ENCODE measurements at regions not wholly inside any gene's neighbourhood (a gene's known extent, or its start where the extent isn't known, plus 50 kb on each side); places are given as distances from the start of the nearest gene placed in this dataset.

GRCh38 chr2:120624061-120624737 lies 111.5 kb upstream of the GLI2 start:
- TF ChIP-seq CTCF (IDR thresholded peaks at IDR 0.05; ENCODE audit: low read length): no peak
- no peak for TF ChIP-seq EZH2 (optimal IDR thresholded peaks at IDR 0.05; ENCODE audit: low read depth, low read length)
- no peak for TF ChIP-seq EZH2phosphoT487 (IDR thresholded peaks at IDR 0.05; ENCODE audit: low read length)

All from MM.1S (cell line).